Ishikawa (cell line): ENCODE measurements at regions not wholly inside any gene's neighbourhood (a gene's known extent, or its start where the extent isn't known, plus 50 kb on each side); places are given as distances from the start of the nearest gene placed in this dataset.

ENCODE experiments used
- CEBPB ChIP-seq: IDR thresholded peaks from 2 replicates; pipeline ENCODE4 v1.6.1; 2012
- CREB1 ChIP-seq: IDR thresholded peaks from 2 replicates; pipeline ENCODE4 v1.6.1; 2012; ENCODE audit warnings: low read depth
- EGR1 ChIP-seq: IDR thresholded peaks from 2 replicates; pipeline ENCODE4 v1.6.1; 2012
- EP300 ChIP-seq: IDR thresholded peaks from 2 replicates; pipeline ENCODE4 v1.6.1; 2012; ENCODE audit warnings: borderline replicate concordance
- FOXM1 ChIP-seq: IDR thresholded peaks from 2 replicates; pipeline ENCODE4 v1.6.1; 2012; ENCODE audit warnings: low read depth, borderline replicate concordance
- MAX ChIP-seq: IDR thresholded peaks from 2 replicates; pipeline ENCODE4 v1.6.1; 2012
- NFIC ChIP-seq: IDR thresholded peaks from 2 replicates; pipeline ENCODE4 v1.6.1; 2012
- RAD21 ChIP-seq: IDR thresholded peaks from 2 replicates; pipeline ENCODE4 v1.6.1; 2012; ENCODE audit warnings: low read depth
- TAF1 ChIP-seq: IDR thresholded peaks from 2 replicates; pipeline ENCODE4 v1.6.1; 2012; ENCODE audit warnings: low read depth, mild to moderate bottlenecking
- TCF12 ChIP-seq: IDR thresholded peaks from 2 replicates; pipeline ENCODE4 v1.6.1; 2012; ENCODE audit warnings: low read depth
- TEAD4 ChIP-seq: IDR thresholded peaks from 2 replicates; pipeline ENCODE4 v1.6.1; 2012
- USF1 ChIP-seq: IDR thresholded peaks from 2 replicates; pipeline ENCODE4 v1.6.1; 2012
- YY1 ChIP-seq: IDR thresholded peaks from 2 replicates; pipeline ENCODE4 v1.6.1; 2012; ENCODE audit warnings: low read depth
- TF ChIP-seq, protein P1 (sequence below): IDR thresholded peaks from 2 replicates; pipeline ENCODE4 v1.6.1; 2012; ENCODE audit warnings: low read depth, mild to moderate bottlenecking

- no peak for TF ChIP-seq YY1
- TF ChIP-seq TCF12 = no peak
- no peak for TF ChIP-seq CREB1
- no peak for TF ChIP-seq MAX
- TF ChIP-seq TAF1 = no peak
- no peak for TF ChIP-seq RAD21
- no peak for TF ChIP-seq CEBPB
- no peak for TF ChIP-seq FOXM1
- no peak for TF ChIP-seq EP300
- no peak for TF ChIP-seq EGR1
- TF ChIP-seq, protein P1, sequence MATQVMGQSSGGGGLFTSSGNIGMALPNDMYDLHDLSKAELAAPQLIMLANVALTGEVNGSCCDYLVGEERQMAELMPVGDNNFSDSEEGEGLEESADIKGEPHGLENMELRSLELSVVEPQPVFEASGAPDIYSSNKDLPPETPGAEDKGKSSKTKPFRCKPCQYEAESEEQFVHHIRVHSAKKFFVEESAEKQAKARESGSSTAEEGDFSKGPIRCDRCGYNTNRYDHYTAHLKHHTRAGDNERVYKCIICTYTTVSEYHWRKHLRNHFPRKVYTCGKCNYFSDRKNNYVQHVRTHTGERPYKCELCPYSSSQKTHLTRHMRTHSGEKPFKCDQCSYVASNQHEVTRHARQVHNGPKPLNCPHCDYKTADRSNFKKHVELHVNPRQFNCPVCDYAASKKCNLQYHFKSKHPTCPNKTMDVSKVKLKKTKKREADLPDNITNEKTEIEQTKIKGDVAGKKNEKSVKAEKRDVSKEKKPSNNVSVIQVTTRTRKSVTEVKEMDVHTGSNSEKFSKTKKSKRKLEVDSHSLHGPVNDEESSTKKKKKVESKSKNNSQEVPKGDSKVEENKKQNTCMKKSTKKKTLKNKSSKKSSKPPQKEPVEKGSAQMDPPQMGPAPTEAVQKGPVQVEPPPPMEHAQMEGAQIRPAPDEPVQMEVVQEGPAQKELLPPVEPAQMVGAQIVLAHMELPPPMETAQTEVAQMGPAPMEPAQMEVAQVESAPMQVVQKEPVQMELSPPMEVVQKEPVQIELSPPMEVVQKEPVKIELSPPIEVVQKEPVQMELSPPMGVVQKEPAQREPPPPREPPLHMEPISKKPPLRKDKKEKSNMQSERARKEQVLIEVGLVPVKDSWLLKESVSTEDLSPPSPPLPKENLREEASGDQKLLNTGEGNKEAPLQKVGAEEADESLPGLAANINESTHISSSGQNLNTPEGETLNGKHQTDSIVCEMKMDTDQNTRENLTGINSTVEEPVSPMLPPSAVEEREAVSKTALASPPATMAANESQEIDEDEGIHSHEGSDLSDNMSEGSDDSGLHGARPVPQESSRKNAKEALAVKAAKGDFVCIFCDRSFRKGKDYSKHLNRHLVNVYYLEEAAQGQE = no peak
- no peak for TF ChIP-seq USF1
- TF ChIP-seq NFIC = no peak
- no peak for TF ChIP-seq TEAD4
Observed at GRCh38 chr2:217438136-217438535, 564.7 kb downstream of the TNS1 start.
